ENCODE measurements at regions not wholly inside any gene's neighbourhood (a gene's known extent, or its start where the extent isn't known, plus 50 kb on each side); places are given as distances from the start of the nearest gene placed in this dataset.

- no peaks in the 10 kb centered on the region for H3K9me3 ChIP-seq
- WGBS, 2 donors: 80 to 87% methylated on average over 6 of the region's 6 CpGs
- intact Hi-C loops (cut with DNase I): no loop called here
Observed at GRCh38 chr1:94617134-94617805, 75.7 kb upstream of the F3 start.

GRCh38 chr1:94616506-94616905 lies 74.9 kb upstream of the F3 start:
- H3K27ac ChIP-seq: no peak overlapping the region
- WGBS, 2 donors: 51 to 61% methylated on average over 2 of the region's 2 CpGs
- TF ChIP-seq POLR2A (IDR thresholded peaks at IDR 0.05) (no peak), CTCF (IDR thresholded peaks at IDR 0.05) (no peak)
- H3K4me1 ChIP-seq: peaks cover 19 to 28% of the 10 kb centered on the region in 2 donors
- no peaks in the 10 kb centered on the region for H3K36me3 ChIP-seq
- intact Hi-C loops (cut with DNase I): no loop called here
- no peaks in the 10 kb centered on the region for H3K9me3 ChIP-seq
- DNase-seq: no peak
- H3K27me3 ChIP-seq: no peaks in the 10 kb centered on the region
- H3K4me3 ChIP-seq (replicated peaks in 1 of 3): no peak overlapping the region

More at GRCh38 chr1:94617134-94617805, 75.7 kb upstream of the F3 start:
- DNase-seq: no peak
- Histone ChIP-seq H3K36me3 (no peaks in the 10 kb centered on the region), H3K4me3 (replicated peaks in 1 of 3) (no peak overlapping the region), H3K4me1 (peaks cover 16 to 24% of the 10 kb centered on the region in 2 donors), H3K27ac (no peak overlapping the region), H3K27me3 (no peaks in the 10 kb centered on the region)
- TF ChIP-seq CTCF (IDR thresholded peaks at IDR 0.05) (no peak), POLR2A (IDR thresholded peaks at IDR 0.05) (no peak)

- H3K27me3 ChIP-seq: no peaks in the 10 kb centered on the region
- no peak for TF ChIP-seq CTCF (IDR thresholded peaks at IDR 0.05)
- TF ChIP-seq POLR2A (IDR thresholded peaks at IDR 0.05): no peak
- peaks cover 8 to 19% of the 10 kb centered on the region in 2 donors for H3K4me1 ChIP-seq
- intact Hi-C loops (cut with DNase I): no loop called here
- H3K4me3 ChIP-seq (replicated peaks in 1 of 3): no peak overlapping the region
- DNase-seq: no peak
- H3K27ac ChIP-seq: no peak overlapping the region
- 62 to 75% methylated on average over 4 of the region's 4 CpGs for WGBS, 2 donors
- H3K9me3 ChIP-seq: no peaks in the 10 kb centered on the region
- no peaks in the 10 kb centered on the region for H3K36me3 ChIP-seq
Observed at GRCh38 chr1:94614996-94615395, 73.4 kb upstream of the F3 start.

DNA sequence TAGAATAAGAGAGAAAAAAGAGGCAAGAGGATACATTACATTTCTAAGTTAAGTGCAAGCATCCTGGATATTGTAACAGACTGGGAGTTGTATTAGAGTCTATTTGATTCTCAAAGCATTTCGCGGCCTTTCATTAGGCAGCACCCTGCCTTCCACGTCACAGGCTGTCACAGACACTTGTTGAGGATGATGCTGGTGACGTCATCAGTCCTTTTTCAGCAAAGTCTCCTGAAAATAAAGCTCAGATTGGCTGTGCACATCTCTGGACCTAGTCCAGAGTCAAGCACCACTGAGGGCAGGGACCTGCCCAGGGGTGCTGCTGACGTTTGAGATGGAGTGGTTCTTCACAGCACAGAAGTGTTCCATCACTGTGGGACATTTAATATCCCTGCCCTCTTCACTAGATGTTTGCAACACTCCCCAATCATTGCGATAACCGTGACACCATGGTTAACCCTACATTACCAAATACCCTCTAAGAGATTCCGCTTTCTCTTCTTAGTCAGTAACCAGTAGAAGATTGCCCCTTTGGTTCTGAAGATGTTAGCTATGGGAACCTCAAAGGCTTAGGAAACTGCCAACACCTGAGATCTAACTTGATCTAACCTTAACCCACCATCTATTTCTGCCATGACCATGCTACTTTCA lies 72.7 kb upstream of the F3 start:
- H3K36me3 ChIP-seq: no peaks in the 10 kb centered on the region
- H3K9me3 ChIP-seq: no peaks in the 10 kb centered on the region
- H3K27ac ChIP-seq: no peak overlapping the region
- H3K4me3 ChIP-seq (replicated peaks in 1 of 3): no peak overlapping the region
- peaks cover 3 to 25% of the 10 kb centered on the region in 2 donors for H3K4me1 ChIP-seq
- TF ChIP-seq POLR2A (IDR thresholded peaks at IDR 0.05): no peak
- TF ChIP-seq CTCF (IDR thresholded peaks at IDR 0.05): no peak
- intact Hi-C loops (cut with DNase I): no loop called here
- 88 to 91% methylated on average over 8 of the region's 8 CpGs for WGBS, 2 donors
- no peak for DNase-seq
- H3K27me3 ChIP-seq: no peaks in the 10 kb centered on the region

GRCh38 chr1:94612525-94613204 lies 71.1 kb upstream of the F3 start:
- Histone ChIP-seq H3K27me3 (no peaks in the 10 kb centered on the region), H3K27ac (peak overlapping the region in 1 of 3 donors; percentile 46), H3K9me3 (no peaks in the 10 kb centered on the region), H3K4me1 (peaks cover 16 to 42% of the 10 kb centered on the region in 2 donors), H3K36me3 (no peaks in the 10 kb centered on the region), H3K4me3 (replicated peaks in 1 of 3) (no peak overlapping the region)
- no peak for TF ChIP-seq POLR2A (IDR thresholded peaks at IDR 0.05)
- no peak for TF ChIP-seq CTCF (IDR thresholded peaks at IDR 0.05)
- 95 to 98% methylated on average over 7 of the region's 7 CpGs for WGBS, 2 donors
- intact Hi-C loops (cut with DNase I): no loop called here
- DNase-seq: no peak

All from thyroid gland (tissue), 4 donors.